Activated T-cell treated with anti-CD3 and anti-CD28 coated beads for 24 hours (primary cell): ENCODE measurements at regions not wholly inside any gene's neighbourhood (a gene's known extent, or its start where the extent isn't known, plus 50 kb on each side); places are given as distances from the start of the nearest gene placed in this dataset.

ENCODE experiments used
- DNase-seq: peaks from one replicate; pipeline ENCODE4 v3.0.0-alpha.2; 2020; ENCODE audit warnings: low read depth

- DNase-seq = no peak
Observed at GRCh38 chr13:73290844-73291243, 232.0 kb downstream of the KLF5 start.

- DNase-seq = no peak
Observed at GRCh38 chr13:73288596-73288995, 229.8 kb downstream of the KLF5 start.

GRCh38 chr13:73287831-73288230, 229.0 kb downstream of the KLF5 start:
- no peak for DNase-seq

- DNase-seq = no peak
Observed at GRCh38 chr13:73286942-73287620, 228.3 kb downstream of the KLF5 start.

DNA sequence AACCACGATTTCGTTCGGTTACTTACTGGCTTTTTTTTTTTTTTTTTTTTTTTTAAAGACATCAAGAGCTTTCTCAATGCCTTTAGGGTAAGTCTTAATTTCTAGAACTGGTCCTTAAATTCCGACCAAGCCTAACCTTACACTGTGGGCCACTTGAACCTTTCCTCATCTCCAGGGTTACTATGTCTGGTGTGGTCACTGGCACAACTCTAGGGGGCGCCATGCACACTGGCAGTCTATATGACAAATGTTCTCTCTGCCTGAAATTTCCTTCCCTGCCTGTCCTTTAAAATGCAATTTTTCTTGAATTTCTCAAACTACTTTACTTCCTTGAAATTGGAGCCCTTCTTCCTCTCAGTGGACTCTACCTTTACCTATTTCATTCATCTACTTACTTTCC, 227.4 kb downstream of the KLF5 start:
- no peak for DNase-seq

- no peak for DNase-seq
Observed at GRCh38 chr13:73284081-73284874, 225.5 kb downstream of the KLF5 start.

DNA sequence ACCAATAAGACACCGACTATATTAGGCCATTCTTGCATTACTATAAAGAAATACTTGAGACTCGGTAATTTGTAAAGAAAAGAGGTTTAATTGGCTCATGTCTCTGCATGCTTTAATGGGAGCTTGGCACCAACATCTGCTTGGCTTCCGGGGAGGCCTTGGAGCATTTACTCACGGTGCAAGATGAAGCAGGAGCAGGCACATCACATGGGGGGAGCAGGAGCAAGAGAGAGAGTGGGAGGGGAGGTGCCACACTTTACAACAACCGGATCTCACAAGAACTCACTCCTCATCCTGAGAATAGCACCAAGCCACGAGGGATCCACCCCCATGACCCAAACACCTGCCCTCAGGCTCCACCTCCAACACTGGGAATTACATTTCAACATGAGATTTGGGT, 224.8 kb downstream of the KLF5 start:
- no peak for DNase-seq

- DNase-seq = no peak
Observed at GRCh38 chr13:73281746-73282145, 222.9 kb downstream of the KLF5 start.

- DNase-seq = no peak
Observed at GRCh38 chr13:73278186-73278585, 219.4 kb downstream of the KLF5 start.

GRCh38 chr13:73275163-73275562, 216.4 kb downstream of the KLF5 start:
- no peak for DNase-seq

DNA sequence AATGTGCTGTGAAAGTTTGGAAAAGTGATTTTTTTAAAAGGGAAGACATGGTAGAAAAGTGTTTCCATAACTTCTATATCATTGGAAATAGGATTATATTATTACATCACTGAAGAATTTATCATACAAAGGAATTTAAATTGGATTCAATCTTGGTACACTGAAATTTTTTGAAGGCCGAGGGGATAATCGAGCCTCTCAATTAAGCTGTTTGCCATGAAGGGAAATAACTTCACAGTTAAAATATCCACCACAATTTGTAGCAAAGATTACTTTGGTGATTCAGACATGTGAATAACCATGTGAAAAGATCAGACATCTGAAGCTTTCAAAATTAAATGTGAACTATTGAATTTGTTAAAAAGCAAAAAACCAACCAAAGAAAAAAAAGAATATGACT, 215.3 kb downstream of the KLF5 start:
- DNase-seq = no peak

- no peak for DNase-seq
Observed at GRCh38 chr13:73273745-73274144, 214.9 kb downstream of the KLF5 start.

DNA sequence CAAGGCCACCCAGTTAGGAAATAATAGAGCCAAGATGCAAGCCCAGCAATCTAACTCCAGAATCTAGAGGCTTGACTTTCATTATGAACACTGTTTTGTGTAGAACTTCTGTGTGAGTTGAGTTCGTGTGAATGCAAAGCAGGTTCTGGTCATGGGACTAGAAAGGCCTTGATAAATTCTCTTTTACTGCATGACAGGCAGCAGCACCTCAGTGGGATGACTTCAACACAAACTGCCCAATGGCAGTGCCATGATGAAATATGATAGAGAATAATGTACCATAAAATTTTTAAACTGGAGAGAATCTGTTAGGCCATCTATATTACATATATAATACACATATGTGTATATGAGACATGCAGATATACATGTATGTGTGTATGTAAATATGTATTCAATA, 214.5 kb downstream of the KLF5 start:
- DNase-seq = no peak

DNA sequence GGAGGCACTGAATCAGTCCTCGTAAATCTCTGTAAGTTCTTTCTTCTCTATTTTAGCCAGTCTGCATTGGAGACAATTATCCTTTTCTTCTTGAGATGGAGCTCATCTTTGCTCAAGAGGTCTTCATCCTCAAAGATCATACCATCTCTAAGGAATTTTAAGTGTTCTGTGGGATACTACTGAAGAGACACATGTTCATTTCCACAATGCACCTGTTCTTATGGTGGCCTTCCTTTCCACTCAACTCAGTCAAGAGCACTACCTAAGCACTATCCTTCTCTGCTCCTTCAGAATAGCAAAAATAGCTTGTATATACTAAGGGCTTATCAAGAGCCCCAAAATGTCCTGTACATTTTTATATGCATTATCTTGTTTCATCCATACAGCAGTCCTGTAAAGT, 214.0 kb downstream of the KLF5 start:
- no peak for DNase-seq

DNA sequence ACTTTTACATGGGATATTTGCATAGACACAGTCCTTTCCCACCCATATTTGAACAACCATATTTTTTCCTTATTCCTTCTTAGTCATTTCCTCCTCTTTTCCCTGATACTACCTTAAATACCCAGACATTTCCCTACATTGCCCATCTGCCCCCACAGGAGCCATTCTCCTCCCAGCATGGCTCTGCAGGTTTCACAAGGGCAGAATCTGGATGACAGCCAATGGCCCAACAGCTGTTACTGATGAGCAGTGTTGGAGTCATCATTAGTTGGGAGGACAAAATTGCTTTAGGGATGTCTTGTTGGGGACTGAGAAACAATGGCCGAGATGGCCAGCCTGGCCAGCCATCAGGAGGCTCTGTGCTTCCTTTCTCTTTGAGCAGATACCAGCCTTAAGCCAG, 209.5 kb downstream of the KLF5 start:
- DNase-seq = no peak

GRCh38 chr13:73266640-73267180, 207.9 kb downstream of the KLF5 start:
- no peak for DNase-seq

DNA sequence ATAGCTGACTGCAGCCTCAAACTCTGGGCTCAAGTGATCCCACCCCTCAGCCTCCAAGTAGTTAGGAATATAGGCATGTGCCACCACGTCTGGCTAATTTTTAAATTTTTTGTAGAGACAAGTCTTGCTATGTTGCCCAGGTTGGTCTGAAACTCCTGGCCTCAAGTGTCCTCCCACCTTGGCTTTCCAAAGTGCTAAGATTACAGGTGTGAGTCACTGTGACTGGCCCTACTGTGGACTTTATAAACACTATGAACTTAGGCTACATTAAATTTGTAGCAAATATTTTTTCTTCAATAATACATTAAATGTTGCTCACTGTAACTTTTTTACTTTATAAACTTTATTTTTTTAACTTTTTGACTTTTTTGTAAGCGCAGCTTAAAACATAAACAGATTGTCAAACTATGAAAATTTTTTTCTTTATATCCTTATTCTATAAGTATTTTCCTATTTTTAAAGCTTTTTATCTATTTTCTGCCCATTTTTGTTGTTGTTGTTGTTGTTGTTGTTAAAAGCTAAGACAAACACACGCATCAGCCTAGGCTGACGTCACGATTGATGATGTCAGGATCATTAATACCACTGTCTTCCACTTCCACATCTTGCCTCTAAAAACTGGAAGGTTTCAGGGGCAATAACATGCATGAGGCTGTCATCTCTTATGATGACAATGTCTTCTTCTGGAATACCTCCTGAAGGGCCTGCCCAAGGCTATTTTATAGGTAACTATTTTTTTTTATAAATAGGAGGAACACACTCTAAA, 204.2 kb downstream of the KLF5 start:
- no peak for DNase-seq

DNA sequence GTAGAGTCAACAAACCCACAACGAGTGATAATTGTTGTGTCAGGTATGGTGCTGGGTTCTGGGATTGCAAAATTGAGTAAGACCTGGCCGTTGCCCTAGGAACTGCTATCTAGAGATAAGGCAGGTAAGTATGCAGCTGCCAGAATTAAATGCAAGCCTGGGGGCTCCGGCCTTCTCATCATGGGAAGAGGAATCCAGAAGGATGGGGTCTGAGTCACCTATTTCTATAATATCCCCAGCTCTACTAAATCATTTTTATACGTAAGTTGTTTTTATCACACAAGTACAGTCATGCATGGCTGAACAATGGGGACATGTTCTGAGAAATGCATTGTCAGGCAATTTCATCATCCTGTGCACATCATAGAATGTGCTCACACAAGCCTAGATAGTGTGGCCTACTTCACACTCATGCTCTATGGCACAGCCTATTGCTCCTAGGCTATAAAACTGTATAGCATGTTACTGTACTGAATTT, 203.0 kb downstream of the KLF5 start:
- no peak for DNase-seq

- DNase-seq = no peak
Observed at GRCh38 chr13:73259061-73260017, 200.5 kb downstream of the KLF5 start.

GRCh38 chr13:73258406-73258805, 199.6 kb downstream of the KLF5 start:
- no peak for DNase-seq

GRCh38 chr13:73254827-73255226, 196.0 kb downstream of the KLF5 start:
- no peak for DNase-seq
